ENCODE measurements at regions not wholly inside any gene's neighbourhood (a gene's known extent, or its start where the extent isn't known, plus 50 kb on each side); places are given as distances from the start of the nearest gene placed in this dataset.

- TF ChIP-seq CTCF (conservative IDR thresholded peaks at IDR 0.05; ENCODE audit: low read depth, low read length) (no peak), EZH2 (IDR thresholded peaks at IDR 0.05; ENCODE audit: low read length, unreplicated experiment) (no peak), EZH2phosphoT487 (IDR thresholded peaks at IDR 0.05; ENCODE audit: borderline replicate concordance, low read length) (no peak)
Observed at GRCh38 chr3:150253622-150254021, 154.5 kb upstream of the TSC22D2 start.
